Globus pallidus (tissue), 1 donor: ENCODE measurements at regions not wholly inside any gene's neighbourhood (a gene's known extent, or its start where the extent isn't known, plus 50 kb on each side); places are given as distances from the start of the nearest gene placed in this dataset.

Source experiments
- DNase-seq: peaks from one replicate; pipeline ENCODE4 v3.0.0-alpha.2; 2015; ENCODE audit warnings: low spot score

- no peak for DNase-seq
These were observed 201.1 kb upstream of the FBXO11 start for GRCh38 chr2:48107326-48107925.

- no peak for DNase-seq
These were observed 202.2 kb upstream of the FBXO11 start for GRCh38 chr2:48108455-48108854.

DNA sequence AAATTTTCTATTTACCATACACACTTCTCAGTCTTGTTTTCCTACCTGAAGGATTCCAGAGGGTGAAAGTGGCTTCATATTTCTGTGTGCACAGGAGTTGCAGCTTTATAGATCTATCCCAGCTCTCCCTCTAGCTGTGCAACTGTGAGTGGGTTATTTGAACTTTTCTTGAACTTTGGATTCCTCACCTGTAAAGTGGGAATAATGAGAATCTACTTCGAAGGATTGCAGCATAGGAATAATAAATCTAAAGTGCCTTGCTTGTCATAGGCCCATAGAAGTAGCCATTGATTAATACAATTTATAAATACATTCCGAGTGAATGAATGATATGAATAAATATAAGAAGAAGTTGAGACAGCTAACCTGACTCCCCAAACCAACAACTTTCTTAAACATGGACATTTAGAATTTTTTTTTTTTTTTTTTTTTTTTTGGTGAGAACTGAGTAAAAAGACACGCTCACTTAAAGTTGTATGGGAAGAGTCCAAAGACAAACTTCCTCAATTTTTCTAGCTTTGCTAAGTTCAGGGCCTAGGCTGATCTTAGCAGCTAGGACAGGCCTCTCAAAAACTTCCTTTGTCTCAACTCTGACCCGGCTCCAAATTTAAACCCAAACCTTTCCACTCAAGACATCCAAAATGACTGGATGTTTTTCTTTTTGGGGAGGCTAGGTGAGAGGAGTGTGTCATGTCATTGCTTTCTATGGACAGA lies 203.3 kb upstream of the FBXO11 start:
- no peak for DNase-seq

DNA sequence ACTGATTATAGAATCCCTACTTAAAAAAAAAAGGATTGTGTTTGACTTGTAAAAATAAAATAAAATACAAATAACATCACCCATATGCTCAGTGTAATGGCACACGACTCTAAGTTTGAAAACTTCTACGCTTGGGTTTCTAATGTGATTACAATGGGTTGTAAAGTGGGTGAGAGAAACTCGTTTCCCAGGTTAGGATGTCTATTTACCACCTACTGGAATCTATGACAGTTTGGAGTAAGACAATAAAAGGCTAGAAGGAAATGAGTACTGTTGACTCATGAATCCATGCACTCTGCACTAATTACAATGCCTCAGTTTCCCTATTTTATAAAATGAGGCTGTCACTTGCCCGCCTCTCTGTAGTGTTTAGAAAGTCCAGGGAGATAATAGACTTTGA lies 204.0 kb upstream of the FOXN2 start:
- DNase-seq: no peak

GRCh38 chr2:48112911-48113680 lies 201.4 kb upstream of the FOXN2 start:
- DNase-seq: no peak

GRCh38 chr2:48113767-48114166 lies 200.7 kb upstream of the FOXN2 start:
- DNase-seq: no peak

DNA sequence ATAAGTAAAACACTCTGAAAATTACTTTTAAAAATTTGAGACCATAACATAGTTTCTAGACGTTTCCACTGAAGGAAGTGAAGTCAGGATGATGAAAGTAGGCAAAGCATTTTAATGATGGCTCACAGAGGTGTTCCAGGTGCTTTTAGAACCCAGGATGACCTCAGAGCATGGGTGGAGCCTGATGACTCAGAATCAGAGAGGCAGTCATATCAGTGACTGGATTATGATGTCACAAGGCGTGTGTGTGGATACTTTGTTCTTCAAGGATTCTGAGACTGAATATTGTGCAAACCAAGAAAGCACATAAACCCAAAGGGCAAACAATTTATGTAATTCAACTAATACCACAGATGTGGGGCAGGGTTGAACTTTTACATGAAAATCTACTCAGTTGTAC lies 200.2 kb upstream of the FOXN2 start:
- DNase-seq: no peak

DNA sequence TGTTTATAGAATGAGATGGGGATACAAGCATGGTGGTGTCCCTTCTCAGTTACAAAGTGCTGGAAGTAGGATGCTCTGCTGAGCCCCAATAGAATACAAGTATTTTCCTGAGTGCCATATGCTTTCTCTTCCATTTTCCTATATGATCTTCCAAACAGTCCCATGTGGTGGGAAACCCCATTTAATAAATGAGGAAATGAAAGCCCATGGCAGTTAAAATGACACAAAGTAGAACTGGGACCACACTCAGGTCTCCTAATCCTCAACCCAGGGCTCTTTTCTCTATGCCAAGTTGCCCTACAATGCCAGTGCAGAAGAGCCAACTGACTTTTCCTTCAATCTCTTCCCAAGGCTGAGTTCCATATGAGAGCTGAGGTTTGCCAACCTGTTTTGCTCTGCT lies 198.0 kb upstream of the FOXN2 start:
- DNase-seq: no peak

DNA sequence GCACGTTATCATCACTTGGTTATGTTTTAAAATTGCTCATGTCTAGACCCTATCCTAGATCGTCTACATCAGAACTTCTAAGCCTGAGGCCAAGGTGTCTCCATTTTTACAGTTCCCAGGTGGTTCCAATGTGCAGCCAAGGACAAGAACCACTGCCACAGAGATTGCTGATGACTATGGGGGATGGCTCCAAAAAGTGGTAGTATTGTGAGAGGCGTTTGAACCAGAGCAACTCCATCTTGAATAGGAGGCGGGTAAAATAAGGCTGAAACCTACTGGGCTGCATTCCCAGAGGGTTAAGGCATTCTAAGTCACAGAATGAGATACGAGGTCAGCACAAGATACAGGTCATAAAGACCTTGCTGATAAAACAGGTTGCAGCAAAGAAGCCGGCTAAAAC lies 195.6 kb upstream of the FOXN2 start:
- DNase-seq: no peak

GRCh38 chr2:48120112-48120511 lies 194.4 kb upstream of the FOXN2 start:
- DNase-seq: no peak

DNA sequence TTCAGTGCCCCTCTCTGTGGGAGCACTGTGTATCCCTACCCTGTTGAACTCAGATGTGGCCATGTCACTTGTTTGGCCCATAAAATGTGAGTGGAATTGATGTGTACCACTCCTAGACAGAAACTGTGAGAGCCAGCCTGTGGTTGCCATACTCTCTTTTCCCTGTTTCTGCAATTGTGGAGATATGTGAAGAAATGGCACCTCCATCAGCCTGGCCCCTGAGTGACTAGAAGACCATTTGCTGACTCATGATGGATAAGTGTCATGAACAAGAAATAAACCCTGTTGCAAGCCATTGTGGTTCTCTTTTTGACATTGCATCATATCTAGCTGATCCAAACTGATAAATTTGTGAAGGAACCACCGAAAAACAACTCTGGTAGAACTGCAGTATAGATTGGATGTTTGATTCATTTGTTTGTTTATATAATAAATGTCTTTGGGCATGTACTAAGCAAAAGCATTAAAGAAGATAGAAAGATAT lies 193.7 kb upstream of the FOXN2 start:
- DNase-seq: no peak

GRCh38 chr2:48122166-48122565 lies 192.3 kb upstream of the FOXN2 start:
- no peak for DNase-seq

GRCh38 chr2:48124592-48124991 lies 189.9 kb upstream of the FOXN2 start:
- DNase-seq: no peak

DNA sequence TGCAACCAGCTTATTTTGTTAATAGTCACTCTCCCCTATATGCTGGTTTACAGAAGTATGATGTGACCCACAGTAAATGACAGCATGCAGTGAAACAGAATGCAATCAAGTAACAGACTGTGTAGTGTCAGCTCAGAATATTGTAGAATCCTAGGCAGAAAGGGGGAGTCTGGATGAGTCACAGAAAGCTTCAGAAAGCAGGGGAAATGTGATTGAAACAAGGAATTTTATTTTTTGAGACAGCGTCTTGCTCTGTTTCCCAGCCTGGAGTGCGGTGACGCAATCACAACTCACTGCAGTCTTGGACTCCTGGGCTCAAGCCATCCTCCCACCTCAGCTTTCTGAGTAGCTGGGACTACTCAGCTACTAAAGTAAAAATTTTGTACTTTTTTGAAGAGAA lies 188.3 kb upstream of the FOXN2 start:
- DNase-seq: no peak

DNA sequence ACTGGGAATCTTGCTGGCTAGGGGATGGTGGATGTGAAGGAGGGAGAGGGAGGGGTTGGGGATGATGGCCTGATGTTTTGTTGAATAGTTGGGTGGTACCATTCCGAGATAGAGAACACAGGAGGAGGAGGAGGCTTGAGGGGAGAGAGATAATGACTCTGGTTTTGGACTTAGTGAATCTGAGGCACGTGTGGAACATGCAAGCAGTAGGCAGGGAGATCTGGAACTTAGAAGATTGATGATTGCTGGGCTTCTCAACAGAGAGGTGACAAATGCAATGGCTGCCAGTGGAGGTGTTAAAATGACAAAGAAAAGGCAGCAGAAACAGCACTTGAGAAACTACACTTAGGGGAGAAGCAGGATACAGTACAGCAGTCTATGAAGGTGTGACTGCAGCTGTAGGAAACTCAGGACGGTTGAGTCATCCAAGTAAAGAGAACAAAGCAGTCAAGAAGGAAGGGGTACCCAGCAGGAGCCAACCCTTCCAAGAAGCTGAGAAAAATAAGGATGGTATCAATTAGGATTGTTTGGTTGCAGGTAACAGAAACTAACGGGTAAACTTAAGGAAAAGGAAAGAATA lies 186.8 kb upstream of the FOXN2 start:
- no peak for DNase-seq

DNA sequence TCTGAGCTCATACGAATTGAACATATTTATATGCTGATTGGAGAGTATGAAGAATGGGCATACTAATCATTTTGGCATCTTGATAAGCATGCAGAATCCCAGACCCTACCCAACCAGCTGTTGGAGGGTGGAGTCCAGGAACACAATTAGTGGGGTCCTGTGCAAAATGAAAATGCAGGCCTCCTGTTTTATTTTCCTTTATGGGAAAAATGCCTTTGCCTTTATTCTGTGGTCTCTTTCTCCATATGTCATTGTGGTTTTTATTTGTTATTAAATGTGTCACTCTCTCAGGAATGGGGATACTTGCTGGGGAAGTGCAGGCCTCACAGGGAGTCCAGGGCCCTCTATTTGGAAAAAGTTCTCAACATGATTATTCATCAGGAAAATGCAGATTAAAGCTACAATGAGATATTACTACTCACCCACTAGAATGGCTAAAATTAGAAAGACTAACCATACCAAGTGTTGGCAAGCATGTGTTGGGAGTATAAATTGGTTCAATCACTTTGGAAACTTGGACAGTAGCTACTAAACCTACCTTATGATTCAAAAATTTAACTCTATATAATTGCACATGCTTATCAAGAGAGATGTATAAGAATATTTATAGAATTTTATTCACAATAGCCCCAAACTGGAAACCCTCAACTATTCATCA lies 185.1 kb upstream of the FOXN2 start:
- DNase-seq: no peak

DNA sequence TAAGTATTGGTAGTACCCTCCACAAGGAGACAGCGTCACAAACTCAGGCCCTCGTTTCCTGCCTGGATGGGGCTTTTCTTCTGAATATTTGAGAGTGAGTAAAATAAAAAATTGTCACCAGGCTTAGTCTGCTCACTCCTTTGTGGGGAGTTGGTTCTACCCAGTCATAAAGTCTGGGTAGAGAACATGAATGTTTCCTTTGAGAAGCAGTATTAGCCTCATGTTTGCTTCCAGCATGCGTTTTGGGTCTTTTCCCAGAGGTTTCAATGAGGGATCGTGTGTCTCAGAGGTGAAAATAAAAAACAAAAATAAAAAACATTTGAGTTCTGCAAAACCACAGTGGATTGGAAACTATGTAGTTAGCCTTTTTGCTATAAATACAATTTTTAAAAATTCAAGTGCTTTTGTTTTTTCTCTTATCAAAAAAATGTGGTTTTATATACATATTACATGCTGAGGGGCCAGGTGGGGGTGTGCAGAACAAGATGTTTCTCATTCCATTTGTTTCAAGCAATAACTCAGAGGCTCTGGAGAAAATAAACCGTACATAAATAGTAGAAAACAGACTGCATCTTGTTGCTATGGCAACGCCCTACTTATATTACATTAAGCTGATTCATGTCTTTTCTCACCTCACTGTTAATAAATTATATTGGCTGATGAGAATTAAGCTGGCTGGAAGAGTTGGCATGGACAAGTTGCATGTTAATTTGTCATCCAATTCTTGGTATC lies 182.8 kb upstream of the FOXN2 start:
- DNase-seq: no peak

GRCh38 chr2:48132271-48132625 lies 182.2 kb upstream of the FOXN2 start:
- DNase-seq: no peak

DNA sequence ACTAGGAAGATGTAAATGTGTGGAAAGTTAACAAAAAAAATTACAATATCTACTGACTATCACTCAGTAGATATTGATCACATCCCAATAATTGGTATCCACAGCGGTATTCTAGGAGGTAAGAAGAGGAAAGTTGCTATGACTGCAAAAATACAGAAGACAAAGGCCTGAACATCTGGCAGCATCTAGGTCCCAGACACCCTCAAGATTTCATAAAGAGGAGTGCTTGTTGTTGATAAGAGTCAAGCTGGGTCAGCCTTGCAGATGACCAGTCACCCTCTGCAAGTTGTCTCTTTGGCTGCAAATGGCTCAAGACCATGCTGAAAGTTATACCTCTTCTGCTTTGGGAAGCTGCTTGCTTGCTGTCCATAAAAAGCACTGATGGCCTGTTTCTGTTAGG lies 179.8 kb upstream of the FOXN2 start:
- DNase-seq: no peak

DNA sequence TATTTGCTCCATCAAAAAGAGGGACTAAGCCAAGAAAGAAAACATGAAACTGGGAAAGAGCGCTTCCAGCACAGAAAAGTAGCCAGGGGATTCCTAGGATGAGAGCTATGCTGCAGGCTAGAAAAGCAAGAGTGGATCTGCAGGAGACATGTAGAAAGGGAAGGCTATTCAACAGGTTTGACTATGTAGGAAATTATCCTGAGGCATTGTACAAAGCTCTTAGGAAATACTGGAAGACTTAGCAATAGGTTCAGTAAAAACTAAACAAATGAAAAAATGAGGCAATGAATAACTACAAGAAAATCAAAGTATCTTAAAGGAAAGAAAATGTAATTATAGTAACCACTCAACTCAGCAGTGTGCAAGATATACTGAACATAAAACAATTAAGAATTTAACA lies 178.7 kb upstream of the FOXN2 start:
- no peak for DNase-seq

DNA sequence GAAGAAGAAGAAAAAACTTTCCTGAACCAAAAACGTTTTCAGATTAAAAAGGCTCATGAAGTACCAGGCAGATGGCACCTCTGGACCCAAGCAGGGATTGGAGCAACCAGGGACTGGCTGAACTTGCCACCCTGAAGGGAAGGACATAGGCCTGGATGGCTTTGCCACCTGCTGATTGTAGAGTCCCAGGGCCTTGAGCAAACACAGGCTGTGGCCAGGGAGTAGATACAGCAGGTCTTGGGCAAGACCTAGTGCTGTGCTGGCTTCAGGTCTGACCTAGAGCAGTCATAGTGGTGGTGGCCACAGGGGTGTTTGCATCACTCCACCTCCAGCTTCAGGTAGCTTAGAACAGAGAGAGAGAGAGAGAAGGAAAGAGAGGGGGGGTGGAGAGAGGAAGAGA lies 176.7 kb upstream of the FOXN2 start:
- DNase-seq: no peak

DNA sequence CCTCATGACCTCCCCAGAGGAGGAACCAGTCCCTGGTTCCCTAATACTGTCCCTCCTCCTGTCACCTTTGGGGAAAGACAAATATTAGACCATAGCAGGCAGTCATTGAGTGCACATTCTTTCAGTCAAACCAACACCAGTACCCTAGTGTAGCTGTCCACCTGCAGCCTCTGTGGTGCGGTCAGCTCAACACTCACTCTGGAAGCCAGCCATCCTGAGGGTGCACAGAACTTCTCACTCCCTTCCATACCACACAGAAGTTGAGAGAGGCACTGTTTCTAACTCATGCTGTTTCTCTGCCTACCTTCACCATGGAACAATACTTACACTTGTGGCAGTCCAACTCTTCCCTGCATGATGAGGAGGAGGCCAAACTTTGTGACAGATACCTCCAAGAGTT lies 175.6 kb upstream of the FOXN2 start:
- DNase-seq: no peak
